Activated CD4-positive, alpha-beta T cell treated with anti-CD3 and anti-CD28 coated beads, Interleukin-2, amount 50 U/mL, for 1 hour (primary cell): ENCODE measurements at regions not wholly inside any gene's neighbourhood (a gene's known extent, or its start where the extent isn't known, plus 50 kb on each side); places are given as distances from the start of the nearest gene placed in this dataset.

ENCODE experiments used
- DNase-seq: peaks from one replicate; pipeline ENCODE4 v3.0.0-alpha.2; 2020

- DNase-seq: no peak
Observed at GRCh38 chr20:52470561-52470960, 279.0 kb upstream of the ZFP64 start.

GRCh38 chr20:52469128-52469527 lies 277.5 kb upstream of the ZFP64 start:
- DNase-seq: no peak

GRCh38 chr20:52465991-52466390 lies 274.4 kb upstream of the ZFP64 start:
- no peak for DNase-seq

- DNase-seq: no peak
Observed at GRCh38 chr20:52461582-52461981, 270.0 kb upstream of the ZFP64 start.

GRCh38 chr20:52459150-52459549 lies 267.6 kb upstream of the ZFP64 start:
- DNase-seq: no peak

- DNase-seq: no peak
Observed at GRCh38 chr20:52457826-52458225, 266.2 kb upstream of the ZFP64 start.

GRCh38 chr20:52454660-52455059 lies 263.1 kb upstream of the ZFP64 start:
- no peak for DNase-seq

GRCh38 chr20:52448513-52449232 lies 257.1 kb upstream of the ZFP64 start:
- no peak for DNase-seq

- DNase-seq: no peak
Observed at GRCh38 chr20:52447225-52447551, 255.6 kb upstream of the ZFP64 start.

- DNase-seq: no peak
Observed at GRCh38 chr20:52446421-52447224, 255.0 kb upstream of the ZFP64 start.

GRCh38 chr20:52444455-52444854 lies 252.9 kb upstream of the ZFP64 start:
- no peak for DNase-seq

GRCh38 chr20:52443874-52444273 lies 252.3 kb upstream of the ZFP64 start:
- no peak for DNase-seq

- no peak for DNase-seq
Observed at GRCh38 chr20:52441710-52442109, 250.1 kb upstream of the ZFP64 start.

- no peak for DNase-seq
Observed at GRCh38 chr20:52439375-52439774, 247.8 kb upstream of the ZFP64 start.

GRCh38 chr20:52438326-52438963 lies 246.9 kb upstream of the ZFP64 start:
- DNase-seq: no peak

- DNase-seq: no peak
Observed at GRCh38 chr20:52434453-52434852, 242.9 kb upstream of the ZFP64 start.

- DNase-seq: no peak
Observed at GRCh38 chr20:52434041-52434425, 242.5 kb upstream of the ZFP64 start.

GRCh38 chr20:52433326-52434040 lies 241.9 kb upstream of the ZFP64 start:
- no peak for DNase-seq

GRCh38 chr20:52432740-52433139 lies 241.2 kb upstream of the ZFP64 start:
- DNase-seq: no peak

GRCh38 chr20:52429029-52429428 lies 237.4 kb upstream of the ZFP64 start:
- no peak for DNase-seq

GRCh38 chr20:52427960-52428359 lies 236.4 kb upstream of the ZFP64 start:
- DNase-seq: no peak

GRCh38 chr20:52426856-52427255 lies 235.3 kb upstream of the ZFP64 start:
- no peak for DNase-seq

GRCh38 chr20:52425701-52426100 lies 234.1 kb upstream of the ZFP64 start:
- DNase-seq: no peak
